Endodermal cell (in vitro differentiated cells): ENCODE measurements at regions not wholly inside any gene's neighbourhood (a gene's known extent, or its start where the extent isn't known, plus 50 kb on each side); places are given as distances from the start of the nearest gene placed in this dataset.

Experiments used
- DNase-seq: peaks from one replicate; pipeline ENCODE4 v3.0.0-alpha.2; 2017
- H3K27ac ChIP-seq: 2 replicates; pipeline ENCODE4 v1.5.1; 2013; ENCODE audit warnings: mild to moderate bottlenecking, low read depth, low read length, moderate library complexity
- H3K27me3 ChIP-seq: 2 replicates; pipeline ENCODE4 v1.6.1; 2013; ENCODE audit warnings: mild to moderate bottlenecking, low read length, moderate library complexity; ENCODE audit not compliant: insufficient read depth, control insufficient read depth, poor library complexity, severe bottlenecking
- H3K36me3 ChIP-seq: 2 replicates; pipeline ENCODE4 v1.7.0; 2013; ENCODE audit warnings: mild to moderate bottlenecking, low read length, moderate library complexity; ENCODE audit not compliant: control insufficient read depth, insufficient read depth
- H3K4me1 ChIP-seq: one replicate; pipeline ENCODE4 v1.7.0; 2013; ENCODE audit warnings: low read length; ENCODE audit not compliant: control insufficient read depth, insufficient read depth
- H3K4me3 ChIP-seq: 2 replicates; pipeline ENCODE4 v1.5.1; 2013; ENCODE audit warnings: mild to moderate bottlenecking, low read length, moderate library complexity
- H3K9ac ChIP-seq: 2 replicates; pipeline ENCODE4 v1.6.1; 2013; ENCODE audit warnings: mild to moderate bottlenecking, low read length, moderate library complexity; ENCODE audit not compliant: poor library complexity, severe bottlenecking; ENCODE audit errors: extremely low read depth
- H3K9me3 ChIP-seq: 2 replicates; pipeline ENCODE4 v1.6.1; 2013; ENCODE audit warnings: mild to moderate bottlenecking, low read length, moderate library complexity; ENCODE audit not compliant: control insufficient read depth
- H3K27ac Mint-ChIP-seq: 2 replicates; pipeline ENCODE4 v1.8.0; 2020; ENCODE audit warnings: mixed read lengths
- H3K27me3 Mint-ChIP-seq: 2 replicates; pipeline ENCODE4 v1.8.0; 2021; ENCODE audit warnings: mild to moderate bottlenecking, mixed read lengths; ENCODE audit not compliant: insufficient read depth
- H3K36me3 Mint-ChIP-seq: 2 replicates; pipeline ENCODE4 v1.8.0; 2020; ENCODE audit warnings: low read depth, mixed read lengths
- H3K4me1 Mint-ChIP-seq: 2 replicates; pipeline ENCODE4 v1.8.0; 2020; ENCODE audit warnings: mixed read lengths
- H3K4me3 Mint-ChIP-seq: 2 replicates; pipeline ENCODE4 v1.8.0; 2020; ENCODE audit warnings: mild to moderate bottlenecking, moderate library complexity, mixed read lengths
- H3K9me3 Mint-ChIP-seq: 2 replicates; pipeline ENCODE4 v1.8.0; 2020; ENCODE audit warnings: mild to moderate bottlenecking, mixed read lengths
- WGBS, 2 experiments: methylation state at CpG; one replicate each; pipeline versions ENCODE4 v1.1.5 to v1.1.7; 2013; ENCODE audit warnings: missing lambda C conversion rate in 2 of 2, mixed read lengths in 1 of 2; ENCODE audit not compliant: insufficient coverage in 1 of 2, insufficient read length in 1 of 2; 5-methylcytosine and 5-hydroxymethylcytosine counted together
- TF ChIP-seq, protein P1 (sequence below): fragments of 200-600 bp; sonication (generic); conservative IDR thresholded peaks from 2 replicates; pipeline ENCODE4 v1.5.0; 2021; ENCODE audit warnings: antibody characterized with exemption, mild to moderate bottlenecking

DNA sequence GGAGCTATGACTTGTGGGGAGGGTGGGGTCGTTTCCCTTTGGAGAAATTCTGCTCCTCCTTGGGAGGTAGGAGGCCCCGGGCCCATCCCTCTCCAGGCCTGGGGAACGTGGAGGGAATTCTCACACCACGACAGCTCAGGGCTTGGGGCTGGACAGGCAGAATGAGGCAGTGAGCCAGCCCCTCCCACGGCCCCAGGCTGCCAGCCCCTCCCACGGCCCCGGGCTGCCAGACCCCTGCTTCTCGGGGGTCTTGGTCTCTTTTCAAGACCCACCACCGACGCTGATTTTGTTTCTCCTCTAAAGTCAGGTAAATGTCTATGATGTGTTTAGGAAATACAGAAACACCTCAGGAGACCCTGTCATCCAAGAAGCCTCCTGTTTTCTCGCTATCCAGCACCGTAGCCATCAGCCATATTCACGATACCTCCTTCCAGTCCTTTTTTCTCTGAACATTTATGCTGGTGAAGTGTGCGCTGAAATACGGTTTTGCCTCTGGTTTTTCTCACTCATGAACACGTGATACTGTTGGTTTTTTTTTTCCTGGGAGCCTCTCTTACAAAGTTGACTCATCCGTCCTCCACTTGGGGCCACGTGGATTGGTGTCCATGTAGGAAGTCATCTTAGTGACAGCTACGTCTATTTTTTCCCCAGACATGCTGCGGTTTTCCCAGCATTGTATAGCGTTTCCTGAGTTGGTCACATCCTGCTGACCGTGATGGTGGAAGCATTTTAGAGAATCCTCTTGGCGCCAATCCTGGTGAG is 1219.6 kb downstream of the BRD1 start:
- TF ChIP-seq, protein P1, sequence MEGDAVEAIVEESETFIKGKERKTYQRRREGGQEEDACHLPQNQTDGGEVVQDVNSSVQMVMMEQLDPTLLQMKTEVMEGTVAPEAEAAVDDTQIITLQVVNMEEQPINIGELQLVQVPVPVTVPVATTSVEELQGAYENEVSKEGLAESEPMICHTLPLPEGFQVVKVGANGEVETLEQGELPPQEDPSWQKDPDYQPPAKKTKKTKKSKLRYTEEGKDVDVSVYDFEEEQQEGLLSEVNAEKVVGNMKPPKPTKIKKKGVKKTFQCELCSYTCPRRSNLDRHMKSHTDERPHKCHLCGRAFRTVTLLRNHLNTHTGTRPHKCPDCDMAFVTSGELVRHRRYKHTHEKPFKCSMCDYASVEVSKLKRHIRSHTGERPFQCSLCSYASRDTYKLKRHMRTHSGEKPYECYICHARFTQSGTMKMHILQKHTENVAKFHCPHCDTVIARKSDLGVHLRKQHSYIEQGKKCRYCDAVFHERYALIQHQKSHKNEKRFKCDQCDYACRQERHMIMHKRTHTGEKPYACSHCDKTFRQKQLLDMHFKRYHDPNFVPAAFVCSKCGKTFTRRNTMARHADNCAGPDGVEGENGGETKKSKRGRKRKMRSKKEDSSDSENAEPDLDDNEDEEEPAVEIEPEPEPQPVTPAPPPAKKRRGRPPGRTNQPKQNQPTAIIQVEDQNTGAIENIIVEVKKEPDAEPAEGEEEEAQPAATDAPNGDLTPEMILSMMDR = no peak
- Histone ChIP-seq H3K4me1 (no peaks in the 10 kb centered on the region), H3K9me3 (no peaks in the 10 kb centered on the region), H3K36me3 (no peaks in the 10 kb centered on the region), H3K4me3 (no peak overlapping the region), H3K27ac (no peak overlapping the region), H3K9ac (no peak overlapping the region), H3K27me3 (no peaks in the 10 kb centered on the region)
- Mint-ChIP-seq H3K9me3 (peaks cover 4% of the 10 kb centered on the region), H3K4me1 (no peaks in the 10 kb centered on the region), H3K27ac (no peak overlapping the region), H3K27me3 (no peaks in the 10 kb centered on the region), H3K36me3 (peaks cover 4% of the 10 kb centered on the region), H3K4me3 (no peak overlapping the region)
- WGBS, 2 experiments = 85 to 92% methylated on average over 15 to 23 of the region's 23 CpGs
- DNase-seq = no peak

- WGBS, 2 experiments = 87 to 92% methylated on average over 6 to 16 of the region's 16 CpGs
- Histone ChIP-seq H3K27ac (no peak overlapping the region), H3K9me3 (no peaks in the 10 kb centered on the region), H3K27me3 (no peaks in the 10 kb centered on the region), H3K36me3 (no peaks in the 10 kb centered on the region), H3K4me3 (no peak overlapping the region), H3K9ac (no peak overlapping the region), H3K4me1 (no peaks in the 10 kb centered on the region)
- TF ChIP-seq, protein P1 = no peak
- Mint-ChIP-seq H3K27me3 (no peaks in the 10 kb centered on the region), H3K36me3 (peaks cover 4% of the 10 kb centered on the region), H3K4me3 (no peak overlapping the region), H3K4me1 (no peaks in the 10 kb centered on the region), H3K27ac (no peak overlapping the region), H3K9me3 (peaks cover 4% of the 10 kb centered on the region)
- no peak for DNase-seq
These were observed 1220.9 kb downstream of the BRD1 start for GRCh38 chr22:48606684-48607307.

GRCh38 chr22:48605856-48606481 is 1221.7 kb downstream of the BRD1 start:
- no peak overlapping the region for H3K4me3 ChIP-seq

More at GRCh38 chr22:48605856-48606481, 1221.7 kb downstream of the BRD1 start:
- WGBS, 2 experiments = 90 to 91% methylated on average over 12 to 13 of the region's 13 CpGs
- peaks cover 2% of the 10 kb centered on the region for H3K36me3 Mint-ChIP-seq
- peaks cover 4% of the 10 kb centered on the region for H3K9me3 Mint-ChIP-seq
- no peaks in the 10 kb centered on the region for H3K4me1 ChIP-seq
- H3K27ac Mint-ChIP-seq = no peak overlapping the region
- no peaks in the 10 kb centered on the region for H3K27me3 ChIP-seq
- no peak for DNase-seq
- no peak overlapping the region for H3K9ac ChIP-seq
- H3K27ac ChIP-seq = no peak overlapping the region
- no peaks in the 10 kb centered on the region for H3K36me3 ChIP-seq
- no peaks in the 10 kb centered on the region for H3K9me3 ChIP-seq
- no peak overlapping the region for H3K4me3 Mint-ChIP-seq
- TF ChIP-seq, protein P1 = no peak
- H3K4me1 Mint-ChIP-seq = no peaks in the 10 kb centered on the region
- no peaks in the 10 kb centered on the region for H3K27me3 Mint-ChIP-seq
